Stimulated activated CD4-positive, alpha-beta T cell treated with anti-CD3 and anti-CD28 coated beads, Interleukin-15, amount 100 ng/mL, for 24 hours (primary cell): ENCODE measurements at regions not wholly inside any gene's neighbourhood (a gene's known extent, or its start where the extent isn't known, plus 50 kb on each side); places are given as distances from the start of the nearest gene placed in this dataset.

Source experiments
- DNase-seq: peaks from one replicate; pipeline ENCODE4 v3.0.0-alpha.2; 2020

DNA sequence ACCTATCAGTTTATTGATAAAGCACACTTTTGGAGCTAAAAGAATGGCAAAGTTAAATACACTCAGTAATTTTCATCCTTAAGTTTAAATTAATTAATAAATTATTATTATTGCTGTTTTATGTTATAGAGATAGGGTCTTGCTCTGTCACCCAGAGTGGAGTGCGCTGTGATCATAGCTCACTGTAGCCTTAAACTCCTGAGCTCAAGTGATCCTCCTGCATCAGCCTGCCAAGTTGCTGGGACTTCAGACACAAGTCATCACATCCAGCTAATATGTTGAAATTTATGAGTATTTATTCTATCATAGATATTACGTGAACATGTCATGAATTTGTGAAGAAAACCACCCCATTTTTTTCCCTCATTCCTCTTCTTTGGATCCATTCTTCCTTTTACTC, 64.2 kb downstream of the GJA1 start:
- DNase-seq = no peak

DNA sequence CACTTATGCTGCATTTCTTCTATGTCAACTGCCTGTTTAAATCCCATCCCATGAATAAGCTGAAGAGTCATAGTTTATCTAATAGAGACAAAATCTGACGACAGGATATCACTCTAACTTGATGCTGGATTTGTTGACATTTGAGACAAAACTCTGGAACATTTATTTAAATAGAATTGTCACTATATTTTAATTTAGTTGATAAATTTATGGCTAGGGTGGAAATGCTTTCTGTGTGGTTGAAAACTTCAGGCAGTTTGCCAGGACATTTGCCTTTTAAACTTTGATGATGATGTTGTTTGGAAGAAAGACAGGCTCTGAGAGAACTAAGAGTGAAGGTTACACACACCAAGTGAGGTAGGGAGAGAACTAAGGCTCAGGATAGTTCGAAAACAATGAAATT, 68.1 kb downstream of the GJA1 start:
- DNase-seq = no peak

DNA sequence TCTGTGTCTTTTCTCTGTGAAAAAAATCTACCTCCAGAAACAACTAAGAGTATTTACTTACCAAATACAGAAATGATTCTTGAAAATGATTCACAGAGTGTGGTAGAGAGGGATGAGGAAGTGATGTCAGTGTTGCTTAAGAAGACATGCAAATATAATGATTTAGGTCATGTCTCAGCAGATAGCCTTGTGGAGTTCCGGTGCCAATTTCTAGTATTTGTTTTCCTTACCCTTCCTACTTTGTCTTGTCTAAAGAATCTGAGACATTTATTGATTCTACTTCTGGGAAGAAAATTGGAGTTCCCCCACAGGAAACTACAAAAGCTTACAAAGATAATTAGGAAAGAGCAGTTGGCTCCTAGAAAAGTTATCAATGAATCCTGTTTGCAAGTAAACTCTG, 68.8 kb downstream of the GJA1 start:
- no peak for DNase-seq

DNA sequence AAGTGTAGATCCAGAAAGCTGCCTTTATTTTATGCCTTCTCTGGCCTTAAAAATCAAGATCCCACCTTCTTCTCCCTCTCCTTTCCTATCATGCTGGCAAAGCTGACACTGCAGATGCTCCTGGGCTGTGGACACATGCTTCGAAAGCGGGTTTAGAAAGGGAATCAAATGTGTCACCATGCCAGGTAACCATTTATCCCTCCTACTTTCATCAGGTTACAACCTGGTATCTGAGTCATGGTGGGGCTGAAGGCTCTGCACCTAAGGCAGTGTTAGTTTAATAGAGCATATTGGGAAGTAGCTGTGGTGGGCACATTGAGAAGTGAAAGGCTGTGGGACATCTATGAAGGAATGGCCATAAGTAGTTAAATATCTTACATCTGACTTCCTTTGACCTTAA, 69.8 kb downstream of the GJA1 start:
- no peak for DNase-seq

DNA sequence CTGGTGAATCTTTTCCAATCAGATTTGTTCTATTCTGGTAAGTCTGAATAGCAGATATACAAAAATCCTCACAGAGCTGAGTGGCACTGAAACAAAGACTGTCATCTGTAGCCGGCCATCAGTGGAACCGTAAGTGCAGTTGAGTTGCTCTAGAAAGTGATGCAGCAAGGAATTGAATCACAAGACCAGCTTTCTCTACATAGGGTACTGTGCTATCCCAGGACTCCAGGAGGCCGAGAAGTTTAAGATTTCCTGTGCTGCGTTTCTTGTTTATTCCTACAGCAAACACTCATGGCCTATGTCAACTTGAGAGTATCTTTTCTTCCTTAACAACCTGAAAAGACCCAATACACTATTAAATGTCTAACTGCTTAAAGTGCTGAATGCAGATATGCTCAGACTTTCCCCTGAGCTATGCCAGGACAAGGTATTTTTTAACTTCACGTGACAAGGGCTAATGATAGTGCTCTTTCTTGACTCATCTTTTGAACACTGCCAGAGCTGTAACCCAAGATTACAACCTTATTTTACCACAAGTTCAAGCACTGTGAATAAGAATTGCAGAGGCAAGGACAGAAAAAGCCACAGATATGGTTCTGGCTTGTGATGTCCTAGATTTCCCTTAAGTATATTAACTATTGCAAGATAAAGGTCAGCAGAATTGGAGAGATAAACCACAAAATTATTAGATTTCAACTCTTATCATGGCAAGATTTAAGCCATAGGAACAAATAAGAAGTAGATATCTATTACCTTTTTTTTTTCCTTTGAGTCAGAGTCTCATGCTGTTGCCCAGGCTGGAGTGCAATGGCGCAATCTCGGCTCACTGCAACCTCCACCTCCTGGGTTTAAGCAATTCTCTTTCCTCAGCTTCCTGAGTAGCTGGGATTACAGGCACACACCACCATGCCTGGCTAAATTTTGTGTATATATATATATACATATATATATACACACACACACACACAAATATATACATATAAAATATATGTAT, 71.6 kb downstream of the GJA1 start:
- DNase-seq = no peak

DNA sequence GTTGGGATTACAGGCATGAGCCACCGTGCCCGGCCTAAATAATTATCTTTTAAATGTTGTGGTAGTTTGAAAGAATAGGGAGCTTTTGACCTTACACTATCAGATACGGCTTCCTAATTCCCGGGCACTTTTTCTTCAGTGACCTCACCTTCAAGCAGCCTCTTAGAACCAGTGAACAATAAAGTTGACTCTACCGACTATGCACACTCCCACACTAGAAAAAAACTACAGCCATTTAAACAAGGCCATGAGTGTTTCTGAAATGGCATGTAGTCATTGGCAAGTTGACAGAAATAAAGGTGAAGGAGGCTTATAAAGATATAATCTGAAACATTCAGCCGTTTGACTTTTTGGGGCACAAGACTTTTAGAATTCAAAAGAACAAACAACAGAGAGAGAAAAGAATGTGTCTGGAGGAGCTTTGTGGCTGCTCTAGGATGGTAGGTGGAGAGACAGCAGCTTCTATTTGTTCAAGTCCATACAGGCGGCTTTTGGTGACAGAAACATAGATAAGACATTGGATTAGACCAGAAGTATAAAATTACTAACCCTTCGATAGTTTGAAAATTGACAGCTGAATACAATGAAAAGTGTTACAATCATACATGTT, 75.2 kb downstream of the GJA1 start:
- no peak for DNase-seq

DNA sequence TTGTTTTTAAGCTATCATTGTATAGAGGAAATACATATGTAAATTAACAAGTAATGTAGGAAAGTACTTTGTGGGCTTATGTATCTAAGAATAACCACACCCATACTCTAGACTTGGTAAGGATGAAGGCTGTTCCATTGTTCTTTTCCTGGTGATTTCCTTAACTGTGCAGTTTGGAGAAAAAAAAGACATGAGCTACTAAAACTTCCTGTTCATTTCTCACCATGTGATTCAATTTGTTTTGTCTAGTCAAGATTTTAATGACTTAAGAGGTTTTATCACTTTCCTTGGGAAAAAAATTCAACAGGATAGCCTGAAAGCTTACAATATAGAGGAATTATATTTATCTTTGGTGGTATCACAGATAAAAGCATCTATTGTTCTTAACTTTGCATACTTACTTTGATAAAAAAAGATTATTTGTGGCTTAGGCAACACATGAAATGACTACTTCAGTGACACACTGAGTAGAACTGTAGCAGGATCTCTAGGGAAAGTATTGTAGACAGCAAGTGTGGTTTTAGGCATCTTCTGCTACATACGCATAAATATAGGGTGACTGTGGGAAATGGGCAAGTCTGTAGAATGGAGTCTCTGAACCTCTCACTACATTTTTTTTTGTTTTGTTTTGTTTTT, 80.3 kb downstream of the GJA1 start:
- DNase-seq = no peak

DNA sequence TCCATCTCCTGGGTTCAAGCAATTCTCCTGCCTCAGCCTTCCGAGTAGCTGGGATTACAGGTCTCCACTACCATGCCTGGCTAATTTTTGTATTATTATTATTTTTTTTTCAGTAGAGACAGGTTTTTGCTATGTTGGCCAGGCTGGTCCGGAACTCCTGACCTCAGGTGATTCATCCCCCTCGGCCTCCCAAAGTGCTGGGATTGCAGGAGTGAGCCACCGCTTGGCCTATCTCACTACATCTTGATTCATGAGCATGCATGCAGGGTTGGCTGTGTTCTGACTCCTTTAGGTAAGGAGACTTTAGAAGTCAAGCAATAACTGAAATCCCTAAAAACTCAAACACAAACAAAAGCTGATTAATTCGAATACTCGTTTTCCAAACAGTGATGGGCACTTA, 80.9 kb downstream of the GJA1 start:
- DNase-seq = no peak

DNA sequence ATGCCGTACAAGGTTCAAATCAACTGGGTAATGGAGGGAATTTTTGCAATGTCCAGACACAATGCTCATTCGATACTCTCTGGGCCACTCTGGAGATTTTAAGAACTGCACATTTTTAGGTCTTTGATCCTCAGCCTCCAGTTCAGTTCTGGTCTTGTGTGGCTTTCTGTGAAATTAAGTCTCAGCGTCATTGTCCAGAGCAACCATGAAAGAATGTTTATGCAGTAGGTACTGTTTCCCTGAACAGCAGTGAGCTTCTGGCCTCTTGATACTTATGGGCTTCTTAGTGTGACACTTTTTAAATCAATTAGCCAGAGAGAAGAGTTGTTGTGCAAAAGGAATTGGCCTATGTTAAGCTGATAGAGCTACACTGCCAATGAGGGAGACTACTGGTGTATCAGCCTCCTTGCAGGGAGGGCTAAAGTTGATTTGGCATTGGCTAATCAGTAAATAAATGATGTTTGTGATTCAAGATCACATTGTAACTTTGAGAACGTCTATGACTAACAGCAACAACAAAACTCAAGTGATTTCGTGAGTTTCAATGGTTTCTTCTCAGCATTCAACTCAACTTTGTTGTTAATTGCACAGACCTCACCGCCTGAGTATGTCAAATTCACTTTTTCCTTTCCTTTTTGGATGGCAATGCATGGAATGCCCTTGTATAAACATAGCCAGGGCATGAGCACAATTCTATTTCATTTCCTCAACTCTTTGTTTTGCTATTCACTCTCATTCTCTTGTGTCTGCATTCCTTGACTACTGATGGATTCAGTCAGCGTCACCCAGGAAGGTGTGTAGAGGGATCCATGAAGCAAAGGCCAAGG, 85.1 kb downstream of the GJA1 start:
- no peak for DNase-seq

DNA sequence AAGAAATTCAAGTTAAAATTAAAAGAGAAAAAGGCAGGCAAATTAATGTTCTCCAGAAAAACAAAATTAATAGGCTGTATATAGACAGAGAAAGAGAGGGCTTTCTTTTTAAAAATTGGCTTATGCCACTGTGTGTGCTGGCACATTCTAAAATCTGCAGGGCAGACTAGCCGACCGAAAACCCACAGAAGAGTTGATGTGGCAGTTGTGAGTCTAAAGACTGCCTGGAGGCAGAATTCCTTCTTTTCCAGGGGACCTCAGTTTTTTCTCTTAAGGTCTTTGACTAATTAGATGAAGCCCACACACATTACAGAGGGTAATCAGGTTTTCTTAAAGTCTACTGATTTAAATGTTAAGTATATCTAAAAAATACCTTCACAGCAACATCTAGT, 85.7 kb downstream of the GJA1 start:
- DNase-seq = no peak

DNA sequence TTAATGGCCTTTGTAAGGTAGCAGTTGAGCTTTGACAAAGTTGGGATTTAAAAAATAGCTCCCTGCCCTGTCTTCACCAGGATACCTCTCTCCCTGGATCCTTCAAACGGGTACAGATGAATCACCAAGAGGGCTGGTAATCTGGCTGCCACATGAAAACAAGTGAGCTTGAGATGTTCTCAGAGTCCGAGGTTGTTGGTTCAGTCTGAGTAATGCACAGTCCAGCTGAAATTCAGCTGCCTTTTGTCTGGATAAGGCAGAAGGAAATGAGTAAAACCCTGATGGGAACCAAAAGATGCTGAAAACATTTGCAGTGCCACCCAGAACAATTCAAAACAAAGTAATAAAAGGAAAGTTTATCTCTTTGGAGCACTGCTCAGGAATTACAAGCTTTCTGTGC, 86.8 kb downstream of the GJA1 start:
- no peak for DNase-seq

DNA sequence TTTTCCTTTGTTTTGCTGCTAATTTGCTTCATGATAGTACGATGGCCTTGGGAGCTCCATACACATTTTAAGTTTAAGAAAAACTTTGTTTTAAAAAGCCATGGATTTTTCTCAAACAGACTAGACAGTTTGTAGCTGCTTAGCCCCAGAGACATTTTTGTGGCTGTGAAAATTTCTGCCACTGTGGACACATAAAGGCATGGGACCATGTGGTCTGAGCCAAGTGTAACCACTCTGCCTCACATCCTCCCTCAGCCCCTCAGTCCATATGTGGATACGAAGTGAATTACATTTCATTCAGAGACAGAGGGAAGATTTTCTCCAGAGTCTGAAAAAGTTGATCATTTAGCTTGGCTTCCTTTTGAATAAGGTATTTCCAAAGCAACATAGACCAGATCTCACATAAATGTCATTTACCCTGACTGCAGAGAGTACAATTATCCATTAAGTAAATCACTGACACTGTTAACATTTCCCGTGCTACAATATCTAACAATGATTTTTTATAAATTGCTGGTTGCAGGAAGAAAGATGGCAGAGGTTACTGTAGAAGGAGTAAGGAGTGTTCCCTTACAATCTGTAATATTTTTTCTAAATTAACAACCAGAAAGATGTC, 87.4 kb downstream of the GJA1 start:
- DNase-seq = no peak

DNA sequence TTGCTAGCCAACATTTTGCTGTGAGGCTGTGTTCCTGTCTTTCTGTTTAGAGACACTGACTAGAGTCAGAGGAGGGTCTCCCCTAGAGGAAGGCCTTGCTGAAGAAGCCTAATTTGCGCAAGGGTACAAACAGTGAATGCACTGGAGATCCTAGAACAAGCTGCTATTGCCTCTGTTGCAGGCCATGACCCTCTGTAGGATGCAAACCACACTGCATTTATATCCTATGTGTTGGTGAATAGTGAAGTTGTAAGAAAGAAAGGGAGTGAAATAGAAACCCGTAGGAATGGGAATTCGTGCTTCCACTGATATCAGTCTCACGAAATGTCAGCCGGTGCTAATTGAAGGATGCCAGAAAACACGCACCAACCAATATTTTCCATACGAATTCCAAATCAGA, 88.2 kb downstream of the GJA1 start:
- DNase-seq = no peak

DNA sequence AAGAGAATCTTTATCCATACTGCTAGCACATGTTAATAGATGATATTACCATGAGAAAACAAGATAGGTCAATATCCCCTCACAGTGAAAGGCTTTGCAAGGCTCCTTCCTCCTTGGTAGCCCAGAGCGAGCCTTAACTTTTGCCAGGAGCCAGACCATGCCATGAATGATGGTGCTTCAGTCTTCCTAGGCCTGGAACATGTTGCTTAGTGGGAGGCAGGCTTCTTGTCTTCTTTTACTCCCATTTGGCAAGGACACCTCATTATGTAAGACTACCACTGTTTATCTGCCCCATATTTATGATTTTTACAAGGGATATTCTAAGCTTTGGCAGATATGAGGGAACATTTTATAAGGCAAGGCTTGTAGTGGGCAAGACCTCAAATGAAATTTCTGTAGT, 90.8 kb downstream of the GJA1 start:
- no peak for DNase-seq

DNA sequence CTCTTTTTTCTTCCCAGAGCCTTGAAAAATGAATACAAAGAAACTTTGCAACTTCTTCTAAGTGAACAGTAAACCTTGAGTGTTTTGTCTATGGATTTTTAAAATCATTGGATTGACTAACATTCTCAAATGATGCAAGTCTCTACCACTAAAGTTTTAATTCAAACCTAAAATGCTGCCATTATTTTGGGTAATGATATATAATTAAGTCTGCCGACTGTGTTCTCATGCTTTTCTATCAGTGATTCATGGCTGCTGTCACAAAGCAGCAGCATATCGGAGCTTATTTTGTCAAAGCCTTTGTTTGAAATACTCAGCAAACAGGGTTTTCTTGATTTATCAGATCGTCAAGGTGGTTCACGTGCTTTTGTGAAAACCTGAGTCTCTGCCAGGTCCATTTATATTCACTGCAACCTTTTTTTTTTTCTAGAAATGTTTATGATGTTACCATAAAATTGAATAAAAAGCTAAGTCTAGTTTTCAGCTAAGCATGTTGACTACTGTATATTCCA, 96.3 kb downstream of the GJA1 start:
- no peak for DNase-seq

DNA sequence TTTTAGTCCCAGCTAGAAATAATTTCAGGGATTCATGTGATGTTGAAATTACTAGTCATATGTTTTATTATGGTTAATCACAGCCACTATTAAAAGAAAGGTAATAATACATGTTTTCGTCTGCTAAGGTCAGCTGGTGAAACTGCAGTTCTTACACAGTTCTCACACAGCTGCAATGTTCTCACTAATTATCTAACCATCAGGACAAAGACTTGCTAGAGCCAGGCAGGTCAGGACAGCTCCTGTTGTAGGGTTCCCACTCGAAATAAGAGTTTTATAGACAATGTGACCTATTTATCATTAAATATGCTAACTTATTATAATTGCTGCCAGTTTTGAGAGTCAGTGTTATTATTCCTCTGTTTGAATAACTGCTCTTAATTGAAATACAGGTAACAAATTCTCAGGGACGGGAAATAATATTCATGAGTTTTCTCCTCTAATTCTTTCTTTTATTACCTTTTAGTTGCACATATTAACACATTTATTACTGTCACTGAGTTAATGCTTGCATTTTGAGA, 97.9 kb downstream of the GJA1 start:
- DNase-seq = no peak

DNA sequence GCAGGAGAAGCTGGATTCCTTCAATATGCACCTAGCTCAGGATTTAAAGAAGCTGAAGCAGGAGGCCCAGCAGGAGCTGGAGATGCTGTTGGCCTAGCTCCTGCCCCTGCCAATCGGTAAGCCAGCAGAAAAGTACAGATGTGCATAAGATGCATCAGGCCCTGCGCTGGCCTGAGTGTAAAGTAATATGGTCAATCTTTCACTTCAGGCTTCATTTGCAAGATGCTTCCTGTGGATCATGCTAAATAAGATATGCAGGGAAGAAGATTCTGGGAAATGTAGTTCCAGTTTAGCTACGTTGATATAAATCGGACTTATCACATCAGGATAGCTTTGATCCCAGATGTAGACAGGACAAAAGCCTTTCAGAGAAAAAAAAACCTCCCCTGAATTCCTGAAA, 100.3 kb downstream of the GJA1 start:
- DNase-seq = no peak

DNA sequence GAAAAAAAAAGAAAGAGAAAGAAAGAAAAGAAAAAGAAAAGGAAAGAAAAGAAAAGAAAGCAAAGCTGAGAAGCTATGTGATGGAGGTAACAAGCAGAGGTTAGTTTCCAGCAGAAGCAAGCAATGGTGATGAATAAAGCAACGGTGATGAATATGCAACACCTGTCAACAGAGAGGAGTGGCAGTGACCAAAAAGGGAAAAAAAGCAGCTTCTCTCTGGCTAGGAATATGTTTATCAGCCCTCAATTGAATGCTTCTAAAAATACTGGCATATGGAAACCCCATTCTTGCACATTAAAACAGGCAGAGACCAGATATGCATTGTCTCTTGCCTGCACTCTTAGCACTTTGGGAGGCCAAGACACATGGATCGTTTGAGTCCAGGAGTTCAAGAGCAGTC, 100.9 kb downstream of the GJA1 start:
- DNase-seq = no peak

DNA sequence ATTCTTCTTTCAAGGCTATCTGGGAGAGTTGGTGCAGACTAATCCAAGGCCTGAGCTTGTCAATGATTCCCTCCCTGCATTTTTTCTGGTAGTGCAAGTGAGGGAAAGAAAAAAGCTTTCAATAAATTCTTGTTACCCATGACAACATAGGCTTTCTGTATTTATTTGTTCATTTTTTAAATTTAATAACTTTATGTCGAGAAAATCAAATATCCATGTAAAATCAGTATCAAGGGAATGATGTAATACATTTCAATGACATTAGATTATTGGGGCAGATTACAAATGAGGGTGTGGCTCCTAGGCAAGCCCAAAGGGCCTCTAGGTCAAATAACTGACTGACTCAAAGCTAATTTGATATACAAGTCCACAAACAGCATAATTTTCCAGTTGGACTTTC, 104.0 kb downstream of the GJA1 start:
- DNase-seq = no peak

DNA sequence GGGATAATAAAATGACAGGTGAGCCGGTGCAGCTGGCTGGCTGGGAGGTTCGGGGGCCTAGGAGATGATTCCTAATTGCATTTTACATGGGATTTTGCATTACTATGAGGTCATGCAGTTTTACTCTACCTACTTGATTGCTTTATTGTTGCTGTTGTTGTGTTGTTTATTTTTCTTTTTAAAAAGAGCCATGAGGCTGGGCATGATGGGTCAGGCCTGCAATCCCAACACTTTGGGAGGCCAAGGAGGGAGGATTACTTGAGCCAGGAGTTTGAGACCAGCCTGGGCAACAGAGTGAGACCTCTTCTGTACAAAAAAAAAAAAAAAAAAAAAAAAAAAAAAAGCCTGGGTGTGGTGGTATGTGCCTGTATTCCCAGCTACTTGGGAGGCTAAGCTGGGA, 104.8 kb downstream of the GJA1 start:
- DNase-seq = no peak

DNA sequence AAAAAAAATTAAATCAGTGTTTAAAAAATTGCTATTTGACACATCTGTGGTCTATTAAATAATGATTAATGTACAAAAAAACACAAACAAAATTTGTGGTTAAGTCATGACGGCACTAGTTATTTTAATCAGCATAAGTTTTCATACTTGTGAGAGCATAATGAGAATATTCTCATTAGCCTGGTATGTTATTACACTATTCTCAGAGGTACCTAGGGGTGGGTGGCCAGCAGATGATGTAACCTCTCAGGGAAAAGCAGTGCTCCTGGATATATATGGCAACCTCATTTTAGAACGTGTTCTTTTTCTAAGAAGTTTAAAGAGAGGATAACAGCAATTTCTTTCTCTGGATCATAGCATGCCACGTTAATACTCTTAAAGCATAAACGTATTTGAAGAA, 109.2 kb downstream of the GJA1 start:
- no peak for DNase-seq

DNA sequence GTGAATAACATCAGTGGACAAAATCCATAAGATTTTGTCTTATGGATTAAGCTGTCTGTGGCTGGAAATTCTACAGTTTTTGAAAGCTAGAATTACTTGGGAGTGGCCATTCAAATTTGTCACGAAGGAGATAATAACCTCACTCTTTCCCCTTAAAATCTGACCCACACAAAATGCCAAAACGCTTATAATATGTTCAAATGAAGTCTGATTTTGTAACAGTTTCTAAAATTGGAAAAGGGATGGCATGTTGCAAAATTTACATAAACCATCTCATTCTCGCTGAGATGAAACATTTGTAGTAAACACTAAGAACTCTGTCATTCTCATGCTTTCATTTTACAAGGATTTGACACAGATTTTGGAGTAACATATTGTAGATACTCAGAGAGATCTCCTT, 112.7 kb downstream of the GJA1 start:
- no peak for DNase-seq
